ENCODE measurements at regions not wholly inside any gene's neighbourhood (a gene's known extent, or its start where the extent isn't known, plus 50 kb on each side); places are given as distances from the start of the nearest gene placed in this dataset.

- TF ChIP-seq POLR2A (IDR thresholded peaks at IDR 0.05; ENCODE audit: low read length) (no peak), GATA1 (IDR thresholded peaks at IDR 0.05; ENCODE audit: low read depth, low read length) (no peak)
These were observed 405.3 kb downstream of the TGFB2 start for GRCh38 chr1:218750216-218750970.
